IPS-15b (cell line): ENCODE measurements at regions not wholly inside any gene's neighbourhood (a gene's known extent, or its start where the extent isn't known, plus 50 kb on each side); places are given as distances from the start of the nearest gene placed in this dataset.
"Not testable (repeated sequence)": the region's sequence is repeated elsewhere in the genome, so short reads cannot be mapped to it uniquely, and the experiment has no call there.

Experiments
- H3K27me3 ChIP-seq: one replicate; pipeline ENCODE4 v1.6.1; 2013; ENCODE audit warnings: low read length; ENCODE audit not compliant: control insufficient read depth, insufficient read depth
- H3K36me3 ChIP-seq: one replicate; pipeline ENCODE4 v1.6.1; 2013; ENCODE audit warnings: low read length; ENCODE audit not compliant: control insufficient read depth, insufficient read depth
- H3K4me1 ChIP-seq: one replicate; pipeline ENCODE4 v1.6.1; 2013; ENCODE audit warnings: mild to moderate bottlenecking, low read length; ENCODE audit not compliant: control insufficient read depth, insufficient read depth
- H3K4me3 ChIP-seq: one replicate; pipeline ENCODE4 v1.5.1; 2013; ENCODE audit warnings: low read depth, low read length
- H3K9ac ChIP-seq: one replicate; pipeline ENCODE4 v1.6.1; 2013; ENCODE audit warnings: low read depth, mild to moderate bottlenecking, low read length
- H3K9me3 ChIP-seq: one replicate; pipeline ENCODE4 v1.6.1; 2013; ENCODE audit warnings: mild to moderate bottlenecking, low read length; ENCODE audit not compliant: control insufficient read depth, insufficient read depth

GRCh38 chr7:140261522-140261921, 84.7 kb upstream of the KDM7A start:
- no peaks in the 10 kb centered on the region for H3K4me1 ChIP-seq

GRCh38 chr7:140261105-140261486, 84.3 kb upstream of the KDM7A start:
- H3K4me1 ChIP-seq: no peaks in the 10 kb centered on the region
- no peaks in the 10 kb centered on the region for H3K27me3 ChIP-seq
- no peaks in the 10 kb centered on the region for H3K9me3 ChIP-seq
- no peak overlapping the region for H3K9ac ChIP-seq
- H3K36me3 ChIP-seq: no peaks in the 10 kb centered on the region
- no peak overlapping the region for H3K4me3 ChIP-seq

More at GRCh38 chr7:140261522-140261921, 84.7 kb upstream of the KDM7A start:
- Histone ChIP-seq H3K36me3 (no peaks in the 10 kb centered on the region), H3K9ac (no peak overlapping the region), H3K9me3 (no peaks in the 10 kb centered on the region), H3K27me3 (no peaks in the 10 kb centered on the region), H3K4me3 (no peak overlapping the region)

- Histone ChIP-seq H3K9ac (no peak overlapping the region), H3K4me1 (no peaks in the 10 kb centered on the region), H3K4me3 (no peak overlapping the region), H3K27me3 (no peaks in the 10 kb centered on the region), H3K36me3 (no peaks in the 10 kb centered on the region), H3K9me3 (no peaks in the 10 kb centered on the region)
Measured at GRCh38 chr7:140260352-140261104, 83.7 kb upstream of the KDM7A start.

- H3K4me3 ChIP-seq, H3K4me1 ChIP-seq, H3K9ac ChIP-seq, H3K36me3 ChIP-seq, H3K27me3 ChIP-seq, H3K9me3 ChIP-seq: not testable (repeated sequence)
Measured at GRCh38 chr7:140257278-140257677, 80.5 kb upstream of the KDM7A start.

- H3K36me3 ChIP-seq, H3K4me3 ChIP-seq, H3K4me1 ChIP-seq, H3K9ac ChIP-seq, H3K27me3 ChIP-seq, H3K9me3 ChIP-seq: not testable (repeated sequence)
Measured at GRCh38 chr7:140254976-140255375, 78.2 kb upstream of the KDM7A start.

GRCh38 chr7:140249036-140249806, 72.4 kb upstream of the KDM7A start:
- Histone ChIP-seq H3K9ac (no peak overlapping the region), H3K27me3 (no peaks in the 10 kb centered on the region), H3K4me3 (no peak overlapping the region), H3K4me1 (no peaks in the 10 kb centered on the region), H3K36me3 (no peaks in the 10 kb centered on the region), H3K9me3 (no peaks in the 10 kb centered on the region)

GRCh38 chr7:140247559-140247958, 70.8 kb upstream of the KDM7A start:
- Histone ChIP-seq H3K27me3 (no peaks in the 10 kb centered on the region), H3K4me1 (no peaks in the 10 kb centered on the region), H3K9me3 (no peaks in the 10 kb centered on the region), H3K36me3 (no peaks in the 10 kb centered on the region), H3K4me3 (no peak overlapping the region), H3K9ac (no peak overlapping the region)

GRCh38 chr7:140245611-140246105, 68.9 kb upstream of the KDM7A start:
- no peaks in the 10 kb centered on the region for H3K36me3 ChIP-seq
- no peaks in the 10 kb centered on the region for H3K9me3 ChIP-seq
- H3K4me3 ChIP-seq: no peak overlapping the region
- H3K9ac ChIP-seq: no peak overlapping the region
- no peaks in the 10 kb centered on the region for H3K4me1 ChIP-seq
- no peaks in the 10 kb centered on the region for H3K27me3 ChIP-seq

- Histone ChIP-seq H3K4me3 (no peak overlapping the region), H3K36me3 (no peaks in the 10 kb centered on the region), H3K4me1 (no peaks in the 10 kb centered on the region), H3K27me3 (no peaks in the 10 kb centered on the region), H3K9me3 (no peaks in the 10 kb centered on the region), H3K9ac (no peak overlapping the region)
Measured at GRCh38 chr7:140242057-140243031, 65.6 kb upstream of the KDM7A start.

- H3K27me3 ChIP-seq: no peaks in the 10 kb centered on the region
- H3K9ac ChIP-seq: no peak overlapping the region
- no peak overlapping the region for H3K4me3 ChIP-seq
- H3K9me3 ChIP-seq: no peaks in the 10 kb centered on the region
- no peaks in the 10 kb centered on the region for H3K4me1 ChIP-seq
- H3K36me3 ChIP-seq: no peaks in the 10 kb centered on the region
Measured at GRCh38 chr7:140239653-140239935, 62.8 kb upstream of the KDM7A start.

GRCh38 chr7:140238778-140239652, 62.2 kb upstream of the KDM7A start:
- no peaks in the 10 kb centered on the region for H3K36me3 ChIP-seq
- H3K9ac ChIP-seq: no peak overlapping the region
- no peaks in the 10 kb centered on the region for H3K9me3 ChIP-seq
- H3K4me1 ChIP-seq: no peaks in the 10 kb centered on the region
- no peak overlapping the region for H3K4me3 ChIP-seq
- no peaks in the 10 kb centered on the region for H3K27me3 ChIP-seq
